ENCODE measurements at regions not wholly inside any gene's neighbourhood (a gene's known extent, or its start where the extent isn't known, plus 50 kb on each side); places are given as distances from the start of the nearest gene placed in this dataset.

DNA sequence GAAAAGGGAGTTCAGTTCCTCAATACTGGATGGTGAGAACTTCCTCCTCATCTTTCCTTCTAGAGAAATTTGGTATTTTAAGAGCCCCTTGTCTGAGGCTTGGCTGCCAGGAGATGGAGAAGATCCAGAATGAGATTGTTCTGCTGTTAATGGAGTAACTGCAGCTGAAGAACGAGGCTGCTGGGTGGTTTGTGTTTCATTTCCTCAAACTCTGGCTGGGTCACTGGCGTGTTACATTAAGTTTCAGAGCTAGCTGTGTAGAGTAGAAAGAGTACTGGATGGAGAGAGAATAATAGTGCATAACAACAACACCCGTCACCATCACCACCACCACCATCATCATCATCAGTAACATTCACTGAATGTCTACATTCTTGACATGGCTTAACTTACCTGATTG lies 325.0 kb upstream of the TBX3 start:
- Histone ChIP-seq H3K4me2 (ENCODE audit: insufficient read depth, low read length) (no peak overlapping the region), H3K36me3 (ENCODE audit: control insufficient read depth in 2 of 2, extremely low read depth in 1 of 2, insufficient read depth in 2 of 2, low read length in 2 of 2) (no peaks in the 10 kb centered on the region), H2AFZ (ENCODE audit: low read depth, low read length) (no peak overlapping the region), H3K27me3 (ENCODE audit: control insufficient read depth in 2 of 2, insufficient read depth in 2 of 2, low read length in 2 of 2) (no peaks in the 10 kb centered on the region), H3K9me1 (replicated peaks; ENCODE audit: control insufficient read depth, extremely low read depth, insufficient read depth, low read length) (no peaks in the 10 kb centered on the region), H3K79me2 (ENCODE audit: control insufficient read depth, insufficient read depth, low read length) (no peaks in the 10 kb centered on the region), H3K9ac (replicated peaks; ENCODE audit: extremely low read depth, insufficient read depth, low read length) (no peak overlapping the region), H3K4me3 (replicated peaks in 1 of 3; ENCODE audit: insufficient read depth in 1 of 3, low read depth in 1 of 3, low read length in 3 of 3) (no peak overlapping the region), H4K20me1 (replicated peaks; ENCODE audit: control insufficient read depth, extremely low read depth, insufficient read depth, low read length) (no peaks in the 10 kb centered on the region), H3K4me1 (ENCODE audit: control insufficient read depth, extremely low read depth, insufficient read depth, low read length) (no peaks in the 10 kb centered on the region), H3K9me3 (replicated peaks; ENCODE audit: control insufficient read depth, insufficient read depth, low read length) (no peaks in the 10 kb centered on the region), H3K27ac (ENCODE audit: insufficient read depth, low read depth, low read length) (no peak overlapping the region)
- intact Hi-C loops (cut with micrococcal nuclease), result no loop called here
- DNase-seq (ENCODE audit: low read depth, low spot score) (no peak), FAIRE-seq (no peak)
- dilution Hi-C loops (cut with MboI; ENCODE audit: extremely low pct_ligation_motif_present, low sequenced_read_pairs), result no loop called here
- POLR2A ChIA-PET, result no interaction called here
- no TSS peak for BruUV-seq (replicated peaks)
- TF ChIP-seq FOS (IDR thresholded peaks at IDR 0.05; ENCODE audit: borderline replicate concordance, insufficient read depth, low read length), result no peak
- TF ChIP-seq JUN (IDR thresholded peaks at IDR 0.05; ENCODE audit: borderline replicate concordance, insufficient read depth, insufficient read length, low read depth), result no peak
- no peak for TF ChIP-seq GATA2 (IDR thresholded peaks at IDR 0.05; ENCODE audit: insufficient read depth, insufficient read length, low read depth, low read length)
- no peak for TF ChIP-seq EZH2 (IDR thresholded peaks at IDR 0.05; ENCODE audit: borderline replicate concordance, low read depth, low read length, severe bottlenecking)
- no peak for TF ChIP-seq POLR2A (IDR thresholded peaks at IDR 0.05; ENCODE audit: low read depth, low read length)
- TF ChIP-seq, protein P1, sequence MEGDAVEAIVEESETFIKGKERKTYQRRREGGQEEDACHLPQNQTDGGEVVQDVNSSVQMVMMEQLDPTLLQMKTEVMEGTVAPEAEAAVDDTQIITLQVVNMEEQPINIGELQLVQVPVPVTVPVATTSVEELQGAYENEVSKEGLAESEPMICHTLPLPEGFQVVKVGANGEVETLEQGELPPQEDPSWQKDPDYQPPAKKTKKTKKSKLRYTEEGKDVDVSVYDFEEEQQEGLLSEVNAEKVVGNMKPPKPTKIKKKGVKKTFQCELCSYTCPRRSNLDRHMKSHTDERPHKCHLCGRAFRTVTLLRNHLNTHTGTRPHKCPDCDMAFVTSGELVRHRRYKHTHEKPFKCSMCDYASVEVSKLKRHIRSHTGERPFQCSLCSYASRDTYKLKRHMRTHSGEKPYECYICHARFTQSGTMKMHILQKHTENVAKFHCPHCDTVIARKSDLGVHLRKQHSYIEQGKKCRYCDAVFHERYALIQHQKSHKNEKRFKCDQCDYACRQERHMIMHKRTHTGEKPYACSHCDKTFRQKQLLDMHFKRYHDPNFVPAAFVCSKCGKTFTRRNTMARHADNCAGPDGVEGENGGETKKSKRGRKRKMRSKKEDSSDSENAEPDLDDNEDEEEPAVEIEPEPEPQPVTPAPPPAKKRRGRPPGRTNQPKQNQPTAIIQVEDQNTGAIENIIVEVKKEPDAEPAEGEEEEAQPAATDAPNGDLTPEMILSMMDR (IDR thresholded peaks at IDR 0.05; ENCODE audit: extremely low read depth in 1 of 2, insufficient read depth in 1 of 2, low read depth in 1 of 2, low read length in 2 of 2), result no peak
- no peak for TF ChIP-seq MYC (IDR thresholded peaks at IDR 0.05; ENCODE audit: low read depth, low read length)
- TF ChIP-seq, protein P2, sequence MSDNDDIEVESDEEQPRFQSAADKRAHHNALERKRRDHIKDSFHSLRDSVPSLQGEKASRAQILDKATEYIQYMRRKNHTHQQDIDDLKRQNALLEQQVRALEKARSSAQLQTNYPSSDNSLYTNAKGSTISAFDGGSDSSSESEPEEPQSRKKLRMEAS (IDR thresholded peaks at IDR 0.05; ENCODE audit: insufficient read depth, insufficient read length), result no peak
- TF ChIP-seq POLR2AphosphoS5 (IDR thresholded peaks at IDR 0.05; ENCODE audit: insufficient read depth, low read depth, low read length), result no peak
- CTCF ChIA-PET, result no interaction called here

Measured in endothelial cell of umbilical vein (primary cell).